ENCODE measurements at regions not wholly inside any gene's neighbourhood (a gene's known extent, or its start where the extent isn't known, plus 50 kb on each side); places are given as distances from the start of the nearest gene placed in this dataset.
"Not testable (repeated sequence)": the region's sequence is repeated elsewhere in the genome, so short reads cannot be mapped to it uniquely, and the experiment has no call there.

DNA sequence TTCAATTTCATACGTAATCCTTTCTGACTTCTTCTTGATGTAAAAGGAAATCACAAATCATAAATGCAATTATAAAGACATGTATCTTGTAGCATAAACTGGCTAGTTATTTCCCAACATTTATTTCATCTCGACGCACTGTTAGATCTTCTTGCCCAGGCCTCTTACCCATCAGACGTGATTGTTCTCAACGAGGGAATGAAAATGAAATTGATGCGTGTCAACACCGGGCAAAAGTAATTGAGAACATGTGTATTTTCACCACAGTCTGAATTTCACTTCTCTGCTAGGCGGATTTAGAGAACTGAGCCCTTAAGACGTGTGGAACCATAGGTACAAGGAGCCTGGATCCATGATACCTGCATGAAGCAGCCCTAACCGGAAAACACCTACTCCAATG, 519.7 kb downstream of the KCNT2 start:
- DNase-seq = no peak

DNA sequence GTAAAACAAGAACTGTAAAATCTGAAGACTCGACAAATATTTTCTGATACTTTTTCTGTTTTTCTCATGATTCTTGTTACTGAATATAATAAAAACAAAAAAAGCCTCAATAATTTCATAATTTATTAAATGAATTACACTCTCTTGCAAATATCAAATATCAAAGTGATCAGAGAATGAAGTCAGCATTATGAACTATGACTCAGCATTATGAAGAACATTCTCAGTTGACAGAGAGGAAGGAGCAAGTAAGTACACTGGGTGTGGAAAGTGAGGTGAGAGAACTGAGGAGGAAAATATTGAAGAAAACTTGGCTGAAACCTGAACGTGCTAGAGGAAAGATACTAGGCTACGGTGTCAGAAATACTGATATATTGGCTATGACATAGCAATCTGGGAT, 529.5 kb downstream of the KCNT2 start:
- peak; percentile 23 for DNase-seq

DNA sequence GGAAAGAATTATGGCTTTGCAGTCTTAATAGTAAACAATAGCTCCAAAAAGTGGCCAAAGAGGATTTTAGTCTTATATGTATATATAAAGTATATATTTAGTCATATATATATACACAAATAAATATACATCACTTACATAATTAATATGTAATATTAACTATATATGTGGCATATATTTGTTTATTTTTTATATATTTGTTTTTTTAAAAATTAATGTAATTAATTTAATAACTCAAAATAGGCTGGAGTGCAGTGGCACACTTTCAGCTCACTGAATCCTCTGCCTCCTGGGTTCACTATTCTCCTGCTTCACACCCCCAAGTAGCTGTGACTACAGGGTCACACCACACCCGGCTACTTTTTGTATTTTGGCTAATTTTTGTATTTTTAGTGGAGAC, 532.6 kb downstream of the KCNT2 start:
- DNase-seq = no peak

DNA sequence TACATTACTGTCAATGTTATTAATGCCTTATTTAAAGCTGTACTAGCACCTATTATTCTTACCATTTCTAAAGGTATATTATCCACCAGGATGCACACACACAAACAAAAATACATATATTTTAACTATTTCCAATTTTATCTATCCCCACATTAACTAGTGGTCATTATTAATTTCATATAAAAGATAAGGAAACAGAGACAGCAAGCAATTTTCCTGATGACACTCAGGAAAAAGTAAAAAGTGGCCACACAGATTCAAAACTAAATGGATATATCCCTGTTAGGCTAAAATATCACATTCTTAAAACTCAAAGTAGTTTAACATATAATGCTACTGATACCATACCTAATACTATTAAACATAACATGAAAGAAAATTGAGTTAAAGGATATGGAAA, 534.1 kb downstream of the KCNT2 start:
- no peak for DNase-seq

DNA sequence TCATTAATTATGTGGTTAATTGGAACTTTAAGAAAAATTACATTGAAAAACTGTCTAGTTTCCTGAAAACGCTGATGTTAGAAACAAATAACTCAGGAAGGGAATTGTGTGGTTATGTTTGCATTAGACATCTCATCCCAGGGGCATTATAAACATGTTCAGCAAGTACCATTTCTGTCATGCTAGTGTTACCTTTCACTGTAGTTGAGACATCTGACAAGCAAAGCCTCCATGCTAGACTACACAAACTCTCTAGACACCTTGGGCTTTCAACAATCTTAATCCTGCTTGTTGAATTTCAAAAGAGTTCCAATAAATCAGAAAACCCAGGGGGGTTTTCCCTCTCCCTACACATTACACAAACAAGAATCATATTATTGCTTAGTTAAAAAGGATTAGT, 536.8 kb downstream of the KCNT2 start:
- DNase-seq = no peak

DNA sequence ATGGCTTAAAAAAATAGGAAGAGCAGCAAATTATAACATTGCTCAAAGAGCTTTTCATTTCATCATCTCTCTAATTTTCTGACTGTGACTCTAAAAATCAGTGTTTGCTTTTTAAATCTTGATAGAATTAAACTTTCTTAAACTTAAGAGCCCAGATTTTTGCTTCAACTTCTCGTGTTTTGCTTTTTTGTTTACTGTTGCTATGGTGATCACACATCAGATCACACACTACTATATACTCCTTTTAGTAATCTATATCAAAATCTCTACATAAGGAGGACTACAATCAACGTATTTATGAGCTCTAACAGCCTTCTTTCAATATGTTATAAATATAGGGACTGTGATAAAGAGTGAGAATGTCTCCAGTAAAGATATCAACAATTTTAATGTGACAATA, 537.3 kb downstream of the KCNT2 start:
- DNase-seq = no peak

DNA sequence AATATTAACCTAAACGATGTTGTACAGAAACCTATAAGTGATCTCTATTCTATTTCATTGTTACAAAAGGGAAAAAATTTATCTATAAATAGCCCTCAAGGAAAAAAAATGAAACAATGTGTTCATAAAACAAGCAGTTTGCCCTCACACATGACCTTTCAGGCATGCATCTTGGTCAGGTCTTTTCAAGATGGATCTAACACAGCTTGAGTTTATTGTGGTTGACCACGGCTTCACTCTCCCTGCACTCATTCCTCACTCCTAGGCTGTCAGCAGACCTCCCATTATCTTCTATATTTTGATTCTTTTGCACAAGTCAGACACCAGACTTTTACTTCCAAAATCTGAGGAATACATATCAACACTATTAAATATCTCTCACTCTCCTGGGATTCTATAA, 544.3 kb downstream of the KCNT2 start:
- DNase-seq = no peak

DNA sequence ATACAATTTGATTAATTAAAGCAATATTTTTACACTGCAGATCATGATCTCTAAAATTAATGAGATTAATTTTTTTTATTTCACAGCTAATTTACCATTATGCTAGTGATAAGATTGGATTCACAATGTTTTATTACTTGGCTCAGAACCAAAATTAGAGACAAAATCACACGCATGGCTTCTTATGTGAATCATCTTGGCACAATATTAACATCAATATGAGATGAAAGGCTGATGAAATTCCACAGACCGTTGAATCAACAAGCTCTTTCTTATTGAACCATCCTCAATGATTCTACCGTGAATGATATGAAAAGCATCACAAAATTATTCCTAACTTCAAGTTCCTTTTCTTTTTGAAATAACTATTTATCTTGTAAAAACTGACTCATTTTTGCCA, 544.9 kb downstream of the KCNT2 start:
- no peak for DNase-seq

DNA sequence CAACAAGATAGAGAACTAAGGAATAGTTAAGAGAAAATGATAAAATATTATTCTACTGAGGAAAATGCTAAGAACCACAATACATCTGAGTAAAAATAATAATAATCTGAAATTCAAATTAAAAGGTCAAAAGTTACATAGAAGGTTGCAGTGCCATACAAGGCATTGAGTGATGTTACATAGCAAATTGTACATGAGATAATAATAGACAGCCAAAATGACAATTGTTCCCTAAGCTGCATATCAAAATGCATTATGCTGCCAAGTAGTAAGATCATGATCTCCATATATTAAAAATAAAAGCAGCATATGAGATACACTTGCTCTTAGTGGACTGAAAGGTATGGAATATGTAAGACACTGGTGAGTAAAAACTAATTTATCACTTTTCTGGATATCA, 547.7 kb downstream of the KCNT2 start:
- no peak for DNase-seq

DNA sequence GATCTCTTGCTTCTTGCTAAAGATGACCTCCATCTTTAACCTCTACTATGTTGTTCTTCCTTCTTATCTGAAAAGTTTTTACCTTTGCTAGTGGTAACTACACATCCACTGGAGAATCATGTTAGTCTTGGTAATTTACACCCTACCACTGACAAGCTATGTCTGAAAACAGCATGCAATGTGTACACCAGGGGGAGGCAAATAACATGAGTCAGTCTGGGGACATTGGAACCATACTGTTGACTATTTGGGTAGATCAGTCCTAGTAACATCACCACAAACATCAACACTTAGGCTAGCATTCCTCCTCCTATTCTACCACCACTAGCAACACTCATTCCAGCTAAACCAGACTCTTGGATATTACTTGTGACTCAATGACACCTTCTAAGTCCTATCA, 549.0 kb downstream of the KCNT2 start:
- no peak for DNase-seq

DNA sequence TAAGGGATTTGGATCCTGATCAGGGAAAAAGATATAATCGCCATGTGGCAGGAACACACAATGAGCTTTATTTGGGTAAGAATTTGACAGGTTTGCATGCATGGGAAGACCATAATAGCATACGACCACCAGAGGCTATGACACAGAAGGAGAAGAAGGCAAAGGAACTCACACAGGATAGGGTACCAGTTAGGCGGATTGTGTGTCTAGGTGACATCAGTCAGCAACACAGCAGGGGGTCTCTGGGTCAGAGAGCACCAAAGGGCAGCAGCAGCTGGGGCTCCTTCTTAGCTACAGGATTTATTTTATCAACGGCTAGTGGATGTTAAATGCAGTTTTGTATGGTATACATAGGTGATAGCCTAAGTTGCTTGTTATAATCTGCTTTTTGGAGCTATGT, 551.3 kb downstream of the KCNT2 start:
- DNase-seq = no peak

DNA sequence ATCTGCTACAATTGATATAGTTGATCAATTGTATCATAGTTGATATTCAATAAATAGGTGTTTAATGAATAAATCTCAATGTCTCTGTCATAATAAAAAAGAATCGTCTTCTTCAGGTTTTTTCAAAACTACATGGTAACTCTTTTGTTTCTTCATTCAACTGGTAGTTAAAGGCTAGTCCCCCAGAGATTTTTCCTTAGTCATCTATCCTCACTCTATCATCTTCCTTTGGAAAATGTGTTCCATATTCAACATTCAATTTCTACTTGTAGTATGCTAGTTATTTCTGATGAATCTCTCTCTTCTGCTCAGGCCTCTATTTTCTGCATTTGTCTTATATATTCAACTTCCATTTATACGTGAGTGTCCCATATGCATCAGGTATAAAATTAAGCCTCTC, 558.8 kb downstream of the KCNT2 start:
- no peak for DNase-seq

DNA sequence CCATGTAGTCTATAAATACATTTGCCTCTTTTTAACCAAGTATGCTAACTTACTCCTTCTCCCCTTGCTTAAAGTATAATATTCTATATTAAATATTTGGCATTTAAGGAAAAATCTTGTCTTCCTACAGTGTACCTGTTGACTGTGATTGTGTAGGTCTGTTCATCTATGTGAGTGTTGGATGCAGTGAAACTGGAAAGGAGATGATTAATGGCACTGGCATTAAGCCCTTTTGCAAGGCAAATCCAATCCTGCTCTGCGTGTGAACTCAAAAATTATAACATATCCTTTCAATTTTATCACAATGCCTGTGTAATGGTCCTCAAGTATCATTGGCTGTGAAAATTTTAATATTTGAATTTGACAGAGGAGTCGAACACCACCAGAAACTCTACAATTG, 565.0 kb downstream of the KCNT2 start:
- no peak for DNase-seq

DNA sequence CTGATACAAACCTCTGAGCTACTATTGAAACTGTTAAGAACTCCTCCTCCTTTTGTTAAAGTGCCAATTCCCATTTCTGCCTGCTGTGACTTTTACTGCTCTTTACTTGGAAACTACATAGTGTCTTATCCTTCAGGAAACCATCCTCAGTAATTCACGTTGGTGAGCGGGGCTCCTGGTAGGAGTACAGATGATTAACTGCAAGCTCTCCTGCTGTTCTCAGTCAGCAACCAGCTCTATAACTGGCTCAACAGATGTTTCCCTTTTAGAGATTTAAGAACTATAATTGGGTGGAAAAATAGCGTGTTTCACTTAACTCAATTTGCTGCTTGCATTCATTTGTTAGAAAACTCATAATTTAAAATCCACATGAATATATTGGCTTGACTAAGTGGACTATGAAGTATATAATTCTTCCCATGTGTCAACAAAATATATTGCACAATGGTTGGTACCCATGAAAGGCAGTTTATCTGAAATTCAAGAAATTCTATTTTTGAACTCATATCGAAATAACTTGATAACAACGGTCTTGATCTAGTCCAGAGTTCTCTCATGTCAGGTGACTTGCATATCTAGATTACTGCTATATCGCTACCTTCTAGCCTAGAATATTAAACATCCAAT, 574.0 kb downstream of the KCNT2 start:
- DNase-seq = no peak

DNA sequence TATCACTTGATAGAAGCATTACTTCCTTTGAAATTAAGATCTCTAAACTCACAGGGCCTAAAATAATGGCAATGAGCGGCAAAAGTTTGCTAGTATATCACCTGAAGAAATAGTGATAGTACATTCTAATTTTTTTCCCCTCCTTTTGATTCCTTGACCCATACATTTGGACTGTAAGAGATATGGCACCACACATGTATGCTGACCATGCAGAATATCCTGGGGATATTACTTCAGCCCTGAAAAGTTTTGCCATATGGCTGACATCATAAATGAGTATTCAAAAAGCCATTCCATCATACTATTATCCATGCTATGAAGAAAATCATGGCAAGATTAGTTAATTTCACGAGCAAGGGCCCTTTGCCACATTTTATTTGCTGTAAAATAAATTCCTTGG, 576.9 kb downstream of the KCNT2 start:
- not testable (repeated sequence) for DNase-seq

DNA sequence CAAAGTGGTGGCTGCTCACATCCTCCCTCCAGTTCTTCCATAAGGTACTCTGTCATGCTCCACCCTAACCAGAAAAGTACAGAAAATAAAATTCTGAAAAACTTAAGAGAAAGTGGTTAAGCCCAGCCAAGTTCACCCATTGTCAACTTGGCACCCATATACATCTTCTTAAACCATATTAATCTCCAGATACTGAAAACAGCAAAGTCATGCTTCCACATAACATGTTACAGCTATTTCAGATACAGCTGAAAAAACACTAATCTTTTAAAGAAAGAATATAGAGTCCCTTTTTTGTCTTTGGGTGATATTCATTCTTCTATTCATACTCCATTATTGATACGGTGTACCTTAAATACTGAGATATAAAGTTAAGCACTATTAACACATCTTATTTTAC, 577.8 kb downstream of the KCNT2 start:
- DNase-seq = no peak

DNA sequence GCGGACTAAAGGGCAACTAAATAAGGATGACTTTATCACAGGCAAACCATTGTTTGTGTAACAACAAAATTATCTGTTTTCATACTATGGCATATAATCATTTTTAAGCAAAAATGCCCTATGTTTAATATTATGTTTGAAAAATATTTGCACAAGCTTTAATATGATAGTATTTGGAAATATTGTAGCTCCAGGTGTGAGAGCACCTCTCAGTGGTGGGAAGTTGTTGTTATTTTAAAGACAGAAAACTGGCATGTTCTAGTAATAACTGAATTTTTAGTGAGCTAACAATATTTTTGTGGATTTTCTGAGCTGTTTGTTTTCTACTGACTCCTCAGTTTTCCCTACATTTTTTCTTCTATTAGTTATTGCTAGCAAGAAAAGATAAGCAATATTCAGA, 578.8 kb downstream of the KCNT2 start:
- no peak for DNase-seq

DNA sequence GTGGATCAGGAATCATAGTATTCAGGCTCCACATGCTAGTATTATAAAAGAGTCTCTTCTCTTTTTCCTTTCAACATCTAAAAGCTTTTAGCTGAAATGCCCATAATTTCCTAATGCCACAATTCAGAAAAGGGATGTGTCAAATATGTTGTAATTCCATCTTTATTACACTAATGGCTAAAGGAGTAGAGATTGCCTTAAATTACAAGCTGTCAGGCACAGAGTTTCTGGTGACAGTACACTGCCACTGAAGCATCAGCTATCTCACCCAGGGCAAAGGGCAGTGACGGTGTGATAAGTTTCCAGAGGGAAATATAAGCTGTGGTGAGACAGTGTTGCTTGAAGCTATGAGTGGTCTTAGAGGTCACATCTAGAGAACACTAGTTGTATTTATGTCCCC, 581.1 kb downstream of the KCNT2 start:
- no peak for DNase-seq

DNA sequence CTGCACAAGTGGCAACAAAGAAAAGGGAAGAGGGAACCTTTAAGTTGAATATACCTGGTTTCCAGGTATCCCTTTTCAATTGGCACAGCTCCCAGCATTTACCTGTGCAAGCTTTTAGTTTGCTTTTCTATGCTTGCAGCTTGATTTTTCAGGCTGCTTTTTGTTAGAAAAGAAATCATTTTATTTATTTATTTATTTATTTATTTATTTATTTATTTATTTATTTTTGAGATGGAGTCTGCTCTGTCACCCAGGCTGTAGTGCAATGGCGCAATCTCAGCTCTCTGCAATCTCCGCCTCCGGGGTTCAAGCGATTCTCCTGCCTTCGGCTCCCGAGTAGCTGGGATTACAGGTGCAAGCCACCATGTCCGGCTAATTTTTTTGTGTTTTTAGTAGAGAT, 587.1 kb downstream of the KCNT2 start:
- DNase-seq = not testable (repeated sequence)

DNA sequence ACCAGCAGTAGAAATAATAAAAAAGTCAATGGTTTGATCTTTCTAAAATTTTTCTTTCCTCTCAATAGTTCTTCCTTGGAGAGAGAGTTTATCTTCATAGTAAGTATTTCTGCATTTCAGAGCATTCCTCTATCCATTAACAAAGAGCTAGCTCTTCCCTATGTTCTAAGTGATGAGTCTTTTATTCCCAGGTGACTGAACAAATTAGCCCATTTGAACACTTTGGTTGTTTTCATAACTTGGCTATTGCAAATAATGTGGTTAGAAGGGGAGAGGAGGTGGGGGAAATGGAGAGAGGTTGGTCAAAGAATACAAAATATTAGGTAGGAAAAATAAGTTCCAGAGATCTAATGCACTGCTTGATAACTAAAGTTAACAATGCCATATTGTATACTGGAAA, 598.9 kb downstream of the KCNT2 start:
- no peak for DNase-seq

DNA sequence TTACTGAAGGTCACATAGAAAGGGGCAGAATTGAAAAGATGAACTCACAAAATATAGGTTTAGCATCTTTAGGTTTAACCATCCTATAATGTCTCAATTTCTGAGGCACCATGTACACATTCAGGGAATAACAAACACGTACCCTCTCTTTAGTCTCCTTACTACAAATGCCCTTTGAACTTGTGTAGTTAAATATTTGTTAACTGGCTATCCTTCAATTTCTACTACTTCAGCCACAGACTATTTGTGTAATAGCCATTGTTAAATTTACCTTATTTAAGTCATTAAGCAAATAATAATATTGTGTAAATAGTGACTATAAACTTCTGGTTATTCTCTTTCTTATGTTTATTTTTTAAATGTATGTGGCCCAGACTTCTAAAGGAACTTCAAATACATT, 600.5 kb downstream of the KCNT2 start:
- DNase-seq = no peak

DNA sequence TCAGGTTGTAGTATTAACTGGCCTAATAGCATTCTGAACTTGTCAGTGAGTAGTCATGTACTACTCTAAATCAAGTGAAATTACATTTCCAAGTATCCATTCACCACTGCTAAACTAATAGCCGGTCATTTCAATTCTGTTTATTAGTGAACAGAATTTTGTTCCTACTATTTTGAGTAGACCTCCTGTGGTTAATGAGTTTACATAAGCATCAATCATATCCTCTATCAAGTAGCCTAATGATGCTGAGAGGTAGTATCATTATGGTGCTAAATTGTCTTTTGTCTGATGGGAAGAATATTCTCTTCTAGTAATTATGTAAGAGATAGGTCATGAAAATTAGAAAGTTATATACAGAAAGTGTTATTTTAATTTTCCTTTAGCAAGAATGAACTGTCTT, 602.8 kb downstream of the KCNT2 start:
- DNase-seq = no peak

DNA sequence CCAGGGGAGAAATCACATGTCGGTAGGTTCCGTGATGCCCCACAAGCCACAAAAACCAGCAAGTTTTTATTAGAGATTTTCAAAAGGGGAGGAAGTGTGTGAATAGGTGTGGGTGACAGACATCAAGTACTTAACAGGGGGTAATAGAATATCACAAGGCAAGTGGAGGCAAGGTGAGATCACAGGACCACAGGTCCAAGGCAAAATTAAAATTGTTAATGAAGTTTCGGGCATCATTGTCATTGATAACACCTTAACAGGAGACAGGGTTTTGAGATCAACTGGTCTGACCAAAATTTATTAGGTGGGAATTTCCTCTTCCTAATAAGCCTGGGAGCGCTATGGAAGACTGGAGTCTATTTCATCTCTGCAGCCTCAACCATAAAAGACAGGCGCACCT, 603.9 kb downstream of the KCNT2 start:
- not testable (repeated sequence) for DNase-seq

DNA sequence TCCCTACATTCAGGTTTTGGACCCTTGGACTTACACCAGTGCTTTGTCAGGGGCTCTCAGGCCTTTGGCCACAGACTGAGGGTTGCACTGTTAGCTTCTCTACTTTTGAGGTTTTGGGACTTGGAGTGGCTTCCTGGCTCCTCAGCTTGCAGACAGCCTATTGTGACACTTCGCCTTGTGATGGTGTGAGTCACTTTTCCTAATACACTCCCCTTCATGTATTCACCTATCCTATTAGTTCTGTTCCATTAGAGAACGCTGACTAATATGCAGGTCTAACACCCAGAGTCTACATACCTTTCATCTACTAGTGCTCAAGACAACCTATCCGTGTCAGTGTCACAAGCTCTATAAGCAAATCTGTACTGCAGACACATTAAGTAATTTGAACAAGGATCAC, 605.3 kb downstream of the KCNT2 start:
- DNase-seq = no peak

DNA sequence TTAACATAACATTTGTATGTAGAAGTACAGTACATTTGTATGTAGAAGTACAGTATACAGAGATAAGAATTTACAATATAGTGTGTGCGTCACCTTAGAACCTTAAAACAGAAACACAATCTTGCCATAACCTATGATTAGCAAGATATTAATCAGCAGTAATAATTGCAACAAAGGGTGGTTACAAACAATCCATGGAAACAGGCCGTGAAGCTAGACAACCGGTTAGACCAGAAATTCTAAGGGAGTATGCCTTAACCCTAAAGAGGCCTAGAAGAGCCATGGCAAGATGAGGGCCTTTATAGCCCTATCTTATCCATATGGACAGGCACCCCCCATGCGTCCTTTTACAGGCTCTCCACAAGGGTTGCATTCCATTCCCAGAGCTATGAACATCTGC, 605.9 kb downstream of the KCNT2 start:
- DNase-seq = not testable (repeated sequence)

DNA sequence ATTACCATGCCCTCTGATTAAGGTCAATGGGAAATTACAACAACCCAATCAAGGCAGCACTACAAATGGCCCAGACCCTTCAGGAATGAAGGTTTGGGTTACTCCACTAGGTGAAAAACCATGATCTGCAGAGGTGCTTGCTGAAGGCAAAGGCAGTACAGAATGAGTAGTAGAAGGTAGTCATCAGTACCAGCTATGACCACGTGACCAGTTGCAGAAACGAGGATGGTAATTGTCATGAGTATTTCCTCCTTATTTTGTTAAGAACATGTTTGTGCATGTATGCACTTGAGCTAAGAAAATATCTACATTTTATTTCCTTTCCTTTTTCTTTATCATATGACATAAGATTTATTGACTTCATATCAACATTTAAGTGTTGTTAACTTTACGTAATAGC, 607.1 kb downstream of the KCNT2 start:
- no peak for DNase-seq

Data from HCEC 1CT (cell line).